NOMO-1 treated with dmso at 0.1 percent for 144 hours (cell line): ENCODE measurements at regions not wholly inside any gene's neighbourhood (a gene's known extent, or its start where the extent isn't known, plus 50 kb on each side); places are given as distances from the start of the nearest gene placed in this dataset.
"Not testable (repeated sequence)": the region's sequence is repeated elsewhere in the genome, so short reads cannot be mapped to it uniquely, and the experiment has no call there.

Experiments used
- DNase-seq: peaks from one replicate; lab custom pipeline; 2025; ENCODE audit not compliant: unreplicated experiment; lab: John Stamatoyannopoulos, UW

DNA sequence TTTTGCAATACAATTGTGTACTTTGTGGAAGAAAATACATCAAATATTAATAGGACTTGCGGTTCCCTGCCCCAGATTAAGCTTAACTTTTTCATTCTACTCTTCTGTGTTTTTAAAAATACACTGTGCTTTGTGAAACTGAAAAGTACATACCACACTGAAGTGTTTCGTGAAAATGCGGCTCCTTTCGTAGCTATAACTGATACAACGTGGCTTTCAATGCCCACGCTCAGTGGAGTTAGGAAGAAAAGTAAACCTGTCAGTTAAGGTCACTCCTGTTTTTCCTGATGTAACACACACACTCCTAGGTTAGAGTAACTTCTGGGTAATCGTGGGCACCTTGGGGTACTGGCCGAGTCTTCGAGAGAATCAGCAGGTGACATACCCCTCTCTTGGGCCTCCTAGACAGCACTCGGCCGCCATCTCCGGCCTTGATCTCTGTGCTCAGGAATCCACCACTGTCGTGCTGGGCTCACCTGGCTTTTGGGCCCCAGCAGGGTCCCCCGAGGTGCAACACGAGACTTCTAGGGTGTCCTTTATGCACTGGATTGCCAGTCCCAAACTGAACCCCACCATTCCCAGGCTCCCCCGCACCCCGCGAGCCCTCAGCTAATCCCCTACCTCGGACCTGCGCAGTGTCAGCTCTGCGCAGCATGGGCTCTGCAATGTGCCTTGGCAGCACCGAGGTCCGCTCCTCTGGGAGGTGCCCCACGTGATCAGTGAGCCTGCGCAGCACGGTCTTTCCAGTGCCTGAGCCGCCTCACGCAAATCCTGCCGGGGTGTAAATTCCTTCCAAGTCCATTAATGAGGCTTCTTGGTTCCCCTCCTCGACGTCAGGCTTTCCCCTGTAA lies 162.6 kb upstream of the INTU start:
- no peak for DNase-seq

DNA sequence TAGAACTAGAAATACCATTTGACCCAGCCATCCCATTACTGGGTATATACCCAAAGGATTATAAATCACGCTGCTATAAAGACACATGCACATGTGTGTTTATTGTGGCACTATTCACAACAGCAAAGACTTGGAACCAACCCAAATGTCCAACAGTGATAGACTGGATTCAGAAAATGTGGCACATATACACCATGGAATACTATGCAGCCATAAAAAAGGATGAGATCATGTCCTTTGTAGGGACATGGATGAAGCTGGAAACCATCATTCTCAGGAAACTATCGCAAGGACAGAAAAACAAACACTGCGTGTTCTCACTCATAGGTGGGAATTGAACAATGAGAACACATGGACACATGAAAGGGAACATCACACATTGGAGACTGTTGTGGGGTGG lies 154.5 kb upstream of the INTU start:
- not testable (repeated sequence) for DNase-seq

DNA sequence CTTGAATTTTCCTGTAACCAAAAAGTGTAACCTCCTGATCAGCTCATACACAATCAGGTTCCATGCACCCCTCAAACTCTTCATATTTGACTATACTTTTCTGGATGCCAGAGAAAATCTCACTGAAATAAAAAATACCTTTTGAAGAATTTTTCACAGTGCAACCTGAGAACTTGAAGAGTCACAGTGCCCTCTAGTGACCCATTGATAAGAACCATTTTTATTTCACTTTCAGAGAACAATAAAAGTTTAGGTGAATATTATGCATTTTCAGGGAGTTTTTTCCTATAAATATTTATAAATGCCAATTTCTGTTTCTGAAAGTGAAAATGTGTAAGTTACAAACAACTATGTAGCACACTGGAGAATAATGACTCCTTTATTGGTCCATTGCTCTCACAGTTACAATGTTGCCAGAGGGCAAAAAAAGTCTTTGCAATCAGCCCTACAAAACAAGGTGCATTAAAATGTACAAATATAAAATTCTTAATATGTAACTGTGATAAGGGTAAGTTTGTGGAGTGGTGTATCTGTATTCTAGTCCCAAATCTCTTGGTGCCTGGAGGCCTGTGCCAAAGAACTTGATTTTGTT lies 153.6 kb upstream of the INTU start:
- no peak for DNase-seq

DNA sequence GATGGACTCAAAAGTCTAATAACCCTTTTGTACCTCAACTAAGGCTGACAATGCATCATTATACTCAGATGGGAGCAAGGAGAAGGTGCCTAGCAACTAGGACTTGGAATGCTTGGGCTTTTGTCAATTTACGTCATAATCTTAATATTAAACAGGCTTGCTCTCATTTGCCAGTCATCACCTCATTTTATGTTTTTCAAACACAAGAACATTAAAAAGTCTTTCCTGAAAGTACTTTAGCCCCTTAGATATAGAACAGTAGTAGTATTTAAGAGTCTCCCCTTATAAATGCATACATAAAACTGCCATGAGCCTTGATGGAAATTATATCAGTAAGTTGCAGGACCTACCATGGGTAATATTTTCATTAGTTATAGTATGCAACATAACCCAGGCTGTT lies 150.7 kb upstream of the INTU start:
- no peak for DNase-seq

DNA sequence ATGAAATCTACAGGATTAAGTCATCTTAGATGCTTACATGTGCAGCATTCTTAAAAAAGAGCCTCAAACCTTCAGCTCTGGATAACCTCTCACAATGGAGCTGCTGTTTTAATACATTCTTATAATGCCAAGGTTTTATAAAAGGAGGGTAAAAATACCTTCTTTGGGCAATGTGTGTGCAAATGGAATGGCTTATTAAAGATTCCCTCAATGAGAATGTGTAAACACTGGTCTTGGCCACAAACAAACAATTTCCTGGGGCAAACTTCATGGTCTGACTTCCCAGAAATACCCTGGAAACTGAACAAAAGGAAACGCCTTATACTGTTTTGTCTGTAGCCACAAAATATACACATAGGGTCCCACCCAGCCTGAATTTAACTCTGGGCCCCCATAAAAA lies 148.6 kb upstream of the INTU start:
- DNase-seq: no peak

DNA sequence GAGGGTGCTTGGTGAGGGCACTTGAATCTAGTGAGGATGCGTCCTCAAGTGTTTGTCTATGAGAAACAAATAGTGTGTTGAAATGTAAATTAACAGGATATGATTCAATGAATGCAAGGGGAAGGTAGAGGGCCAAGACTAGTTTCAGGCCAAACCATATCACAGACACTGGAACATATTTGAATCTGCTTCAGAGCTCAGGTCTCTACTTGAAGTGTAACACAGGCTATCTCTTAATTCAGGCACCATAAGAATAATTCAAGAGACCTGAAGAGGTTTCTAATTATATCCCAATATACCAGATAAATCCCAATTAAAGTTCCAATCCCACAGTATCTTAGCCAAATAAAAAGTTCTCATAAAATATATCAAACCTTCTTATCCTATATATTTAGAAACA lies 146.5 kb upstream of the INTU start:
- no peak for DNase-seq

DNA sequence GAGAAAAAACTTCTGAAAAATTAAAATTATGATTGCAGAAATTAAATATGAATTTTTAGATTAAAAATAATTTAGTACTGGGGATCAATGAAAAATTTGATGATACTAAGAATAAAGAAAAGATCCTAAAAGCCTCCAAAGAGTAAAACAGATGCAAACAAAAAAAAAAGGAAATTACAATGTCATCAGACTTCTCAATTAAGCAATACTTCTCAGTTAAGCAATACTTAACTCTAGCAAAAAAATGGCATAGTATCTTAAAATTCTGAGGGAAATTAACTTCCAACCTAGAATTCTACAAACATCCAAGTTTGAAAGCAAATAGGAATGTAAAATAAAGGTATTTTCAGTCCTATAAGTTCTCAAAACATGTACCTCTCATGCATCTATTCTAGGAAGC lies 141.2 kb upstream of the INTU start:
- DNase-seq: no peak

DNA sequence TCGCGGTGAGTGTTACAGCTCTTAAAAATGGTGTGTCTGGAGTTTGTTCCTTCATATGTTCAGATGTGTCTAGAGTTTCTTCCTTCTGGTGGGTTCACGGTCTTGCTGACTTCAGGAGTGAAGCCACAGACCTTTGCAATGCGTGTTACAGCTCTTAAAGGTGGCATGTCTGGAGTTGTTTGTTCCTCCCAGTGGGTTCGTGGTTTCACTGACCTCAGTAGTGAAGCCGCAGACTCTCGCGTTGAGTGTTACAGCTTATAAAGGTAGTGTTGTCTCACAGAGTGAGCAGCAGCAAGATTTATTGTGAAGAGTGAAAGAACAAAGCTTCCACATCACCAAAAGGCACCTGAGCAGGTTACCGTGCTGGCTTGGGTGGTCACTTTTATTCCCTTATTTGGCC lies 135.9 kb upstream of the INTU start:
- DNase-seq: not testable (repeated sequence)

DNA sequence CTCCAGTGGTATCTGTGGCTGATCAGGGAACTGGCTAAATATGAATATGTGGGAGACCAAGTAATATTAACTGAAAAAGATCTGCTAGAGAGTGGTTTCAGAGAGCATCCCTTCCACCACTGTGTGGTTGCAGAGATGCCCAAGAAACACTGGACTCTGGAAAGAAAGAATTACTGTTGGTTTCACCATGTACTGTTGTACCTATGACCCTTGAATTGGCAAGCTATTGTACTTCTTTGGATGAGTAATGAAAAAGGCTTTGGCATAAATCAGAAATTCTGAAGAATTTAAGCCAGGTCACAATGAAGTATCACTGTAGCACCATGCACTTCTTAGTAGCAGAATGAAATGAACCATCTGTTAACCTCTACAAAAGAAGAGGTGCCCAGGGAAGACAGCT lies 134.4 kb upstream of the INTU start:
- no peak for DNase-seq

DNA sequence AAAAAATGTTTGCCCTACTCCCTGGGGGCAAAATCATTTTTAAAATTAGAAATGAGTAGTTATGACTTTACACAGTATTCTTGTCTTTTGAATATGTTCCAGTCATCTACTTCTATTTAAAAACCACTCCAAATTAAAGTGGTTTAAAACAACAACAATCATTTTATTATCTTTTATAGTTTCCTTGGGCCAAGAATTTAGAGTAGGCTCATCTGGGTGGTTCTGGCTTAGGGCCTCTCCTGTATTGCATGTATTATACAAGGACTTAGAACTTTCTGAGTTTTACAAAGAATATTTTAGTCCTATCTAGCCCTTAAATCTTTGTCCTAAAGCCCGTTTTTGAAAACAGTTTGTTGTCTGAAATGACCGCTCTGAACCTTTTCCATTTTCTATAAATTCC lies 132.5 kb upstream of the INTU start:
- DNase-seq: no peak

DNA sequence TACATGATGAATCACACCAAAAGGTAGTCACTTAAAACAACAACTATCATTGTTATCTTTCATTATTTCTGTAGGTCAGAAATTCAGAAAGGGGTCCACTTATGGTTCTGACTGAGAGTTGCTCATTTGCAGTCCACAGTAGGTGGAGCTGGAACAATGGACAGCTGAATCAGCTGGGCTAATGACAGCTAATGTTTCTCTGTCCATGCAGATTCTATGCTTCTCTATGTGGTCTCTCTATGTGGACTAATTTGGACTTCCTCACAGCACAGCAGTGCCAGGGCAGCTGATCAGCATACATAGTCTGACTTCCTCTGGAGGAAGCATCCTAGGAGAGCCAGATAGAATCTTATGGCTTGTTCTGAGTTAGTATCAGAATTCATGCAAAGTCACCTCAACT lies 131.7 kb upstream of the INTU start:
- DNase-seq: no peak

DNA sequence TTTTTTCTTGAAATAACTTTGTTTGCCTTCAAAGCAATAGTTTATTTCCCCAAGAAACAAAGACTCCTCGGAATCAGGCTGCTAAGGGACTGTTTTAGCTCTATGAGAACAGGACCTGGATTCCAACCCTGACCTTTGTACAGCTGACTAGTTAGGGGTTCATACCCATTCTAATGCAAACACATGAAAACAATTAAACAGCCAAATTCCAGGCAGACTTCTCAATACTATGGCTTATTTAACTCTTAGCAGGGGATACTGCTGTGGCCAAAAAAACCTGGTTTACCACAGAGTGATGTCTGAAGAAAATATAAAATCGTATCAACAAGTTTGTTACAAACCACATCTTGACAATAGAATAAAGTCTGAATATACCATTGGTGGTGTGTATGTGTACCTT lies 129.6 kb upstream of the INTU start:
- no peak for DNase-seq

DNA sequence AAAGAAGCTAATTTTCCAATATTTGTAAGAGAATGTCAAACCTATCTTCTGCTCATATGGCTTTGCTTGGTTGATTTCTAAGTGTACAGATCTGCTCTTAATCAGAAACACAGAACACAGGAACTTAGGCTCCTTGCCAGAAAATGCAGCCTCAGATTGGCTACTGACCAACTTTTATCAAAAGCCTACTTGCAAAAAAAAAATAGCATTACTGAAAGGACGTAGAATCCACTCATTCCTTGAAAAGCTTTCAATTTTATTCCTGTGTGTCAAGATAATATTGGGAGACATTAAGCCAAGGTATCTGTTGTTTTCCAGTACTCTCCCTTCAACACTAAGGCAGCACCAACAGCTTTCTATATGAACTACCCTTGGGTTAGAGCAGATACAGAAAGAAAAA lies 127.6 kb upstream of the INTU start:
- no peak for DNase-seq

DNA sequence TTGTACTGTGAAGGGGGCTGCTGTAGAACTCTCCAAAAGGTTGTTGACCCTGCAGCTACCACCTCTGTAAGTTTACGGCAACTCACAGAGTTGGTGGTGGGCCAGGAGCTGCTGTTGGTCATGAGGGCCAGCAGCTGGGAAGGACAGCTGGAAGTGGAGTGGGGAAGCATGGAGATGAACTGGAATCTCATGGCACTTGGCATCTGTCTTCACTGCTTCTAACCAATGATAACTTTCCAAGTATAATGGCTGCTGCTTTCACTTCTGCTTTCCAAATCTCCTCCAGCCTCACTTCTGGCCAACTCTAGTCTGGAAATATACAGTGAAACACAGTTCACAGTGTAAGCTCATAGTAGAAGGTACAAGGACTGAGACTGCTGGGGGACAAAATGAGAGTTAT lies 126.5 kb upstream of the INTU start:
- DNase-seq: no peak

DNA sequence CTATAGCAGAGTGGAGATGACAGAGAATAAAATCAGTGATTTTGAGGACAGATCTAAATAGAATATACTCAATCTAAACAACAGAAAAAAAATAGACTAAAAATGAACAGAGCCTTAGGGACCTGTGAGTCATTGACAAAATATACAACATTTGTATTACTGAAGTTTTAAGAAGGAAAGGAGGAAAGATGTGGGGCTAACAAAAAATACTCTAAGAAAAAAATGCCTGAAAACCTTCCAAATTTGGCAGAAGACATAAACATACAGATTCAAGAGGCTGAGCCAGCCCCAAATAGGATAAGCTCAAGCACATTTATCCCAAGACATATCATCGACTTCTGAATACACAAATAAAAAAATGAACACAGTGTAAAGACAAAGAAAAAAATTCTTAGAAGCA lies 123.6 kb upstream of the INTU start:
- no peak for DNase-seq

DNA sequence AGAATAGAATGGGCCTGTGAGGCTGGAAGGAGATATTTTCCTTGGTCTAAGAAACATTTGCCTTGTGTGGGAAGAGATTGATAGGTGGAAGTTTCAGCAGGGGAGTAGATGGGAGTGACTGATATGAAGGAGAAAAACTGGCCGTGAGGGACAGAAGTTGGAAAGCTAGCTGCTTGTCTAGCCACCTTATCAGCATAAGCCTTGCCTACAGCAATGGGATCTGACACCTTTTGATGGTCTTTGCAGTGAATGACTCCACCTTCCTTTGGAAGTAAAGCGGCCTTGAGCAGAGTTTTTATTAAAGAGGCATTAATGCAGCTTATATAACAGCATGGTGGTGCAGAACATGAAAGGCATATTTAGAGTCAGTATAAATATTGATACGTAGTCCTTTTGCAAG lies 120.1 kb upstream of the INTU start:
- not testable (repeated sequence) for DNase-seq

DNA sequence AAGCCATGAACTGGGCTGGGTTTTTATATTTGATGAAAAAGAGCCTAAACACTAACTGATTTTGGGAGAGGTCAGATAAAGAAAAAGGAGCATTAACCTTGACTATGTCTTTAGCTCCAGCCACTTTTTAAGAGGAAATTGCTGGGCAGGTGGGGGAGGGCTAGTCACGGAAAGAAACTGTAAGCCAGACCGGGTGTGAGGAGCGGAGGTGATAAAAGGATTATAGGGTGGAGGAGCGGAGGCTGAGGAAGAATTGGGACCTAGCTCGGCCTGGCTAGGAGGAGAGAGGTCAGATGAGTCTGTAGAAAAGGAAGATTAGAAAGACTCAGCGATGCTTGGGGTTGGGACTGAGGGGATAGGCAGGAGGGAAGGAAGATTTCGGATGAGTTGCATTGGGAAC lies 117.5 kb upstream of the INTU start:
- DNase-seq: not testable (repeated sequence)

DNA sequence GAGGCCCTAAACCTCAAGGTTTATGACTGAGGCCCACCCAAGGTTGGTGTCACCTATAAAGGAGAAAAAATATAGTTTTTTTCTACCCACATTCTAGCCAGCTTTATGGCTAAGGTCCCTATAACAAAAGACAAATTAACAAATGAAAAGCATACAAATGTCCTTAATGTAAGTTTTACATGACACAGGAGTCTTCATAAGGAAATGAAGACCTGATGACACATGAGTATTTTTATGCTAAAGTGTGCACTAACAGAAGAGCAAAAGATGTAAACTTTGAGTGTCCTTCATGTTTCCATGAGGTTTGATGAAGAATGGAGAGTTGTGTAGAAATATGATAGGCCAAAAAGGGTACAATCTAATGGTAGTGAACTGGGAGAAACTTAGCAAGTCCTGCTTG lies 114.7 kb upstream of the INTU start:
- no peak for DNase-seq

DNA sequence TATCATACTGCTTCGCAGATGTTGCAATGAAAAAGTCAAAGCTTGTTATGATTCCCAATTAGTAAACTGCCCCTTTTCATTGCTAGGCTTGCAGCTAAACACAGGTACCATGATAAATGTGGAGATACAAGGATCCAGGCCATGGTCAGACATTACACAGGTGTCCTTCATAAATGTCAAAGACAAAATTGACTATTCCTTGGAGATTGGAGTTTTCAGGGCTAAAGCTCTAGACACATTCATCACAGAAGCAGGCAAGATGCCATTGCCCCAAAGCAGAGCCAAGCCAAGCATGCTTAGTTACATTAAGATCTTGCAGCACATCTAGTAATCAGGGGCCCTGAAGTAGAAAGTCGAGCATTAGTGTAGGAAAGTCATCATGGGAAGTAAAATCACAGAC lies 111.3 kb upstream of the INTU start:
- DNase-seq: no peak

DNA sequence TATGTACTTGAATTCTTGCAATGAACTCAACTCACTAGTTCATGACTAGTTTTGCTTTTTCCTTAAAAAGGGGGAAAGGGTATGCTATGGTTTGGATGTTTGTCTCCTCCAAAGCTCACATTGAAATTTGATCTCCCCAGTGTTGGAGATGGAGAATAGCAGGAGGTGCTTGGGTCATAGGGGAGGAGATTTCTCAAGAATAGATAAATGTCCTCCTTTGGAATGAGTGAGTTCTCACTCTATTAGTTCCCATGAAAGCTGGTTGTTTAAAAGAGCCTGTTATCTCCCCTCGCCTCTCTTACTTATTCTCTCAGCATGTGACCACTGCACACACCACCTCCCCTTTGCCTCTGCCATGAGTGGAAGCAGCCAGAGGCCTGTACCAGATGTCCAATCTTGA lies 109.4 kb upstream of the INTU start:
- no peak for DNase-seq

DNA sequence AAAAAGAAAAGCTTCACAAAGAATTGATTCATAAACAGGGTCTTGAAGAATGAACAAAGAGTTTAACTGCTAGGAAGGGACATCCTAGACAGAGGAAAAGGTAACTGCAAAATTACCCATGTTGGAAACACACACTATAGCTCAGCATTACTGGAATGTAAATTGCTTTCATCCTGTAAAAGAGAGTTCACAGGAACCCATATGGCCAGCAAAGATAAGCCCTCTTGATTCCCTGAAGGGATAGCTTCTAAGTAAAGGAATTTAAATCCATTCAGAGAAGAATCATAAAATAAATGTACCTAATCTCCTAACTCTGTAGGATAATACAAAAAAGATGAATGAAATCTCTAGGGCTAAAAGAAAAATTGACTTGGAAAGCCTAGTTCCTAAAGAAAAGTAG lies 107.1 kb upstream of the INTU start:
- DNase-seq: no peak

DNA sequence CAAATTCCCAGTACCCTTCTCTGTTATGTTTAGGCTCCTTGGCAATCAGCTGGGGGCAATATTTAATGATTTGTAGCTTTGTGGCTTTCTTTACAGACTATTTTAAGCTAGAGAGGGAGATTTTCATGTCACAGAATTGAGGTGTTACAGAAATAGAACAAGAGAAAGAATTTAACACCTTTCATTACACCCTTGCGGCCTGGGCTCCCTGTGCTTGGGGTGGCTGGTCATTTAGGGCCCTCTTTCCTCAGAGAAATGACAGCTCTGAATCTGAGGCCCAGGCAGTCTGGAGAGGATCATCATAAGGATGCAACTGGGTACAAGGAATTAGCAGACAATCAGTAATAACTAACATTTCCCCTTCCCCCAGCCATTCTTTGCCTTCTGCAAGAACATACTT lies 104.5 kb upstream of the INTU start:
- no peak for DNase-seq

DNA sequence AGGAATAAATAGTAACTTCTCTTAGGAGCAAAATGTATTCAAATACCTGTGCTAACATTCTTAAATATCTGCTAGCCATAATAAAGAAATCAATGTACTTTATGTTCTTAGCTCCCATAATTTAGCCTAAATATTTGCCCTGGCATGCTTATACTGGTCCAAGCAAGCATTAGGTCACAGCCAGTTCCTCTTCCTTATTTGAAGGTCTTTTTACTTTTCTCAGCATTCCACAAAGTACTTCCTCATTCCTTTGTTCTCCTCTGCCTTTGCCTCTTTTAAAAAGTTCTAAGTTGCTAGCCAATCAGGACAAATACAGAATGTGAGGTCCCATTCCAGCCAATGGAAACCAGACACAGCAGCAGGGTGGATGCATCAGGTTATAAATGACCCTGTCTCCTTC lies 102.9 kb upstream of the INTU start:
- not testable (repeated sequence) for DNase-seq
